GM12878 (cell line): ENCODE measurements at regions not wholly inside any gene's neighbourhood (a gene's known extent, or its start where the extent isn't known, plus 50 kb on each side); places are given as distances from the start of the nearest gene placed in this dataset.

Experiments
- ATAC-seq: fragments of 200-7000 bp; cut with Tn5 transposase; 3 replicates; pipeline ENCODE4 v1.9.1; 2020; ENCODE audit warnings: mild to moderate bottlenecking, moderate library complexity
- BruUV-seq: library from RNA; stranded (reverse); fragments of 400-500 nt; replicated peaks from 2 replicates; lab custom pipeline; 2021; lab: Mats Ljungman, UMichigan
- CTCF ChIA-PET: fragments of 300-600 bp; sonication (Branson Sonifier 250); formaldehyde crosslinking; extraction: SDS; loops from one replicate; lab custom pipeline; 2021; ENCODE audit warnings: inconsistent platforms; lab: Yijun Ruan, JAX
- POLR2A ChIA-PET: fragments of 350-600 bp; formaldehyde crosslinking; extraction: SDS; loops from one replicate; lab custom pipeline; 2021; ENCODE audit warnings: inconsistent platforms; lab: Charles Lee
- RAD21 ChIA-PET: fragments of 300-600 bp; sonication (Branson Sonifier 250); formaldehyde crosslinking; loops from one replicate; lab custom pipeline; 2023; ENCODE audit warnings: antibody characterized with exemption; ENCODE audit not compliant: unreplicated experiment; lab: Charles Lee
- SMC1A ChIA-PET: fragments of 300-600 bp; sonication (Branson Sonifier 250); formaldehyde crosslinking; loops from one replicate; lab custom pipeline; 2023; ENCODE audit not compliant: unreplicated experiment, uncharacterized antibody; lab: Charles Lee
- DNase-seq: peaks from one replicate; pipeline ENCODE4 v3.0.0-alpha.2; 2011; ENCODE audit warnings: low read depth, low spot score
- FAIRE-seq: peaks from 3 replicates; lab custom pipeline; 2011; peaks lifted over from hg19 to GRCh38; lab: Jason Lieb, UNC
- H2AFZ ChIP-seq: 2 replicates; pipeline ENCODE4 v1.6.0; 2011; ENCODE audit warnings: low read depth, low read length, control low read depth; ENCODE audit not compliant: control insufficient read depth
- H3K27ac ChIP-seq: 2 replicates; pipeline ENCODE4 v1.5.1; 2011; ENCODE audit warnings: control low read depth; ENCODE audit not compliant: control insufficient read depth, insufficient read depth
- H3K27me3 ChIP-seq, 2 experiments: replicated peaks in 1 of 2; 2 replicates each; pipeline versions ENCODE4 v1.6.0 to v1.6.1; 2011; ENCODE audit warnings: low read length in 1 of 2; ENCODE audit not compliant: control insufficient read depth in 2 of 2, insufficient read depth in 2 of 2
- H3K36me3 ChIP-seq, 2 experiments: 2 replicates each; pipeline ENCODE4 v1.5.1; 2011; ENCODE audit warnings: low read length in 1 of 2; ENCODE audit not compliant: control insufficient read depth in 2 of 2, insufficient read depth in 2 of 2
- H3K4me1 ChIP-seq: 2 replicates; pipeline ENCODE4 v1.6.1; 2011; ENCODE audit warnings: mild to moderate bottlenecking, low read length, moderate library complexity, mixed read lengths; ENCODE audit not compliant: control insufficient read depth, insufficient read depth
- H3K4me2 ChIP-seq: 2 replicates; pipeline ENCODE4 v1.6.0; 2011; ENCODE audit warnings: control low read depth; ENCODE audit not compliant: control insufficient read depth, insufficient read depth
- H3K4me3 ChIP-seq: fragments of 200-600 bp; sonication (generic); 2 replicates; pipeline ENCODE4 v1.5.1; 2016
- H3K79me2 ChIP-seq: 2 replicates; pipeline ENCODE4 v1.6.0; 2011; ENCODE audit warnings: low read length; ENCODE audit not compliant: control insufficient read depth, insufficient read depth
- H3K9ac ChIP-seq: 2 replicates; pipeline ENCODE4 v1.8.0; 2011; ENCODE audit warnings: low read length, control low read depth, mixed read lengths; ENCODE audit not compliant: control insufficient read depth, insufficient read depth
- H3K9me3 ChIP-seq: replicated peaks from 3 replicates; pipeline ENCODE4 v1.5.1; 2011; ENCODE audit warnings: mild to moderate bottlenecking, low read length; ENCODE audit not compliant: control insufficient read depth, insufficient read depth
- H4K20me1 ChIP-seq: 2 replicates; pipeline ENCODE4 v1.6.0; 2011; ENCODE audit not compliant: control insufficient read depth, insufficient read depth
- ASH2L ChIP-seq: fragments of 300-600, 200-600 bp; sonication (generic); IDR thresholded peaks from 2 replicates; pipeline ENCODE4 v1.6.1; 2017; ENCODE audit warnings: low read depth, mild to moderate bottlenecking, borderline replicate concordance
- CBX5 ChIP-seq: sonication (generic); IDR thresholded peaks from 2 replicates; pipeline ENCODE4 v1.6.1; 2016; ENCODE audit warnings: low read depth, moderate library complexity, mild to moderate bottlenecking, inconsistent platforms
- CHD4 ChIP-seq: fragments of 200-600 bp; sonication (generic); IDR thresholded peaks from 2 replicates; pipeline ENCODE4 v1.6.1; 2016; ENCODE audit warnings: mild to moderate bottlenecking
- CREB1 ChIP-seq: IDR thresholded peaks from 2 replicates; pipeline ENCODE4 v1.6.1; 2012; ENCODE audit warnings: low read depth, mild to moderate bottlenecking, inconsistent platforms
- EGR1 ChIP-seq, 2 experiments: IDR thresholded peaks; 1 replicate in 1 of 2; 2 replicates in 1 of 2; pipeline ENCODE4 v1.6.1; 2011 to 2012; ENCODE audit warnings: low read depth in 2 of 2, low read length in 2 of 2, borderline replicate concordance in 1 of 2, mild to moderate bottlenecking in 1 of 2, moderate library complexity in 1 of 2
- HDAC2 ChIP-seq: fragments of 200-600 bp; sonication (generic); IDR thresholded peaks from 2 replicates; pipeline ENCODE4 v1.6.1; 2017
- IKZF2 ChIP-seq, 2 experiments: fragments of 450-650 bp; IDR thresholded peaks; 2 replicates each; pipeline ENCODE4 v1.6.1; 2017; ENCODE audit warnings: mild to moderate bottlenecking in 2 of 2, moderate library complexity in 2 of 2
- IRF4 ChIP-seq: IDR thresholded peaks from 2 replicates; pipeline ENCODE4 v1.6.1; 2011; ENCODE audit warnings: low read depth, low read length
- MYB ChIP-seq: fragments of 150-350 bp; IDR thresholded peaks from 2 replicates; pipeline ENCODE4 v1.6.1; 2014; ENCODE audit warnings: mild to moderate bottlenecking, low read depth, low read length, borderline replicate concordance
- NFYA ChIP-seq: IDR thresholded peaks from 2 replicates; pipeline ENCODE4 v1.6.1; 2011; ENCODE audit warnings: low read depth, mild to moderate bottlenecking, low read length, improper control_type of control experiment, borderline replicate concordance
- NFYB ChIP-seq: IDR thresholded peaks from 2 replicates; pipeline ENCODE4 v1.6.1; 2011; ENCODE audit warnings: low read depth, mild to moderate bottlenecking, low read length, improper control_type of control experiment, moderate library complexity; ENCODE audit not compliant: insufficient read depth
- RFX5 ChIP-seq: IDR thresholded peaks from 2 replicates; pipeline ENCODE4 v1.6.1; 2011; ENCODE audit warnings: low read depth, low read length, improper control_type of control experiment
- RUNX3 ChIP-seq: IDR thresholded peaks from 2 replicates; pipeline ENCODE4 v1.6.1; 2012; ENCODE audit warnings: low read length, inconsistent platforms
- SP1 ChIP-seq: IDR thresholded peaks from one replicate; pipeline ENCODE4 v1.6.1; 2011; ENCODE audit warnings: low read depth, low read length
- TBL1XR1 ChIP-seq: IDR thresholded peaks from 2 replicates; pipeline ENCODE4 v1.6.1; 2012; ENCODE audit warnings: low read depth, low read length, improper control_type of control experiment
- in situ Hi-C: fragments of 300-500 bp; cut with MboI; formaldehyde crosslinking; loops from 9 replicates; pipeline ENCODE4 v1.14.3; 2018; ENCODE audit warnings: mixed read lengths
- intact Hi-C: fragments of 100-400 bp; cut with micrococcal nuclease; formaldehyde crosslinking; loops from one replicate; pipeline ENCODE4 v1.14.2; 2022; ENCODE audit not compliant: unreplicated experiment
- TF ChIP-seq, protein P1 (sequence below): fragments of 450-650 bp; IDR thresholded peaks from 2 replicates; pipeline ENCODE4 v1.6.1; 2018; ENCODE audit warnings: borderline replicate concordance, mild to moderate bottlenecking; ENCODE audit not compliant: partially characterized antibody
- TF ChIP-seq, protein P2 (sequence below): fragments of 450-650 bp; IDR thresholded peaks from 2 replicates; pipeline ENCODE4 v1.6.1; 2014; ENCODE audit warnings: mild to moderate bottlenecking
- TF ChIP-seq, protein P3 (sequence below): fragments of 450-650 bp; IDR thresholded peaks from 2 replicates; pipeline ENCODE4 v1.6.1; 2016; ENCODE audit warnings: mild to moderate bottlenecking

DNA sequence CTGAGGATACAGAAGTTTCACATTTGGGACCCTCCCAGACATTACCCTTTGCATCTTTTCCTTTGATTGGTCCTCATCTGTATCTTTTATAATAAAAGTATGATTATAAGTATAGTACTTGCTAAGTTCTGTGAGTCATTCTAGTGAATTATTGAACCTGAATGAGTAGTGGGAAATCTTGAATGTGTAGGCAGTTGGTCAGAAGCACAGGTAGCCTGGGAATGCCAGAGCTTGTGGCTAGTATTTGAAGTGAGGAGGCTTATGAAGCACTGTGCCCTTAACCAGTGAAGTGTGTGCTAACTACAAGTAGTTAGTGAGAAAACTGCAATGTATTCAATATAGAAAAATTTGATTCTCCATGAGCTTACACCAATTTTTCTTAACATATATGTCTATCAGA, 257.6 kb downstream of the GRB14 start:
- intact Hi-C loops = no loop called here

More for the DNA sequence above, 257.6 kb downstream of the GRB14 start:
- Histone ChIP-seq H3K27ac (no peak overlapping the region), H4K20me1 (no peaks in the 10 kb centered on the region), H3K27me3 (no peaks in the 10 kb centered on the region), H3K9ac (no peak overlapping the region), H3K9me3 (no peaks in the 10 kb centered on the region), H3K4me1 (no peaks in the 10 kb centered on the region), H3K79me2 (no peaks in the 10 kb centered on the region), H2AFZ (no peak overlapping the region), H3K36me3 (no peaks in the 10 kb centered on the region), H3K4me3 (no peak overlapping the region), H3K4me2 (no peak overlapping the region)
- ChIA-PET POLR2A (no interaction called here), CTCF (no interaction called here), SMC1A (no interaction called here), RAD21 (no interaction called here)
- DNase-seq (no peak), ATAC-seq (no peak), FAIRE-seq (no peak)
- BruUV-seq = no TSS peak
- in situ Hi-C loops = no loop called here
- TF ChIP-seq CHD4 = no peak
- TF ChIP-seq, protein P1, sequence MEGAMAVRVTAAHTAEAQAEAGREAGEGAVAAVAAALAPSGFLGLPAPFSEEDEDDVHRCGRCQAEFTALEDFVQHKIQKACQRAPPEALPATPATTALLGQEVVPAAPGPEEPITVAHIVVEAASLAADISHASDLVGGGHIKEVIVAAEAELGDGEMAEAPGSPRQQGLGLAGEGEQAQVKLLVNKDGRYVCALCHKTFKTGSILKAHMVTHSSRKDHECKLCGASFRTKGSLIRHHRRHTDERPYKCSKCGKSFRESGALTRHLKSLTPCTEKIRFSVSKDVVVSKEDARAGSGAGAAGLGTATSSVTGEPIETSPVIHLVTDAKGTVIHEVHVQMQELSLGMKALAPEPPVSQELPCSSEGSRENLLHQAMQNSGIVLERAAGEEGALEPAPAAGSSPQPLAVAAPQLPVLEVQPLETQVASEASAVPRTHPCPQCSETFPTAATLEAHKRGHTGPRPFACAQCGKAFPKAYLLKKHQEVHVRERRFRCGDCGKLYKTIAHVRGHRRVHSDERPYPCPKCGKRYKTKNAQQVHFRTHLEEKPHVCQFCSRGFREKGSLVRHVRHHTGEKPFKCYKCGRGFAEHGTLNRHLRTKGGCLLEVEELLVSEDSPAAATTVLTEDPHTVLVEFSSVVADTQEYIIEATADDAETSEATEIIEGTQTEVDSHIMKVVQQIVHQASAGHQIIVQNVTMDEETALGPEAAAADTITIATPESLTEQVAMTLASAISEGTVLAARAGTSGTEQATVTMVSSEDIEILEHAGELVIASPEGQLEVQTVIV = no peak
- TF ChIP-seq NFYB = no peak
- no peak for TF ChIP-seq HDAC2
- TF ChIP-seq CBX5 = no peak
- no peak for TF ChIP-seq RFX5
- TF ChIP-seq, protein P2, sequence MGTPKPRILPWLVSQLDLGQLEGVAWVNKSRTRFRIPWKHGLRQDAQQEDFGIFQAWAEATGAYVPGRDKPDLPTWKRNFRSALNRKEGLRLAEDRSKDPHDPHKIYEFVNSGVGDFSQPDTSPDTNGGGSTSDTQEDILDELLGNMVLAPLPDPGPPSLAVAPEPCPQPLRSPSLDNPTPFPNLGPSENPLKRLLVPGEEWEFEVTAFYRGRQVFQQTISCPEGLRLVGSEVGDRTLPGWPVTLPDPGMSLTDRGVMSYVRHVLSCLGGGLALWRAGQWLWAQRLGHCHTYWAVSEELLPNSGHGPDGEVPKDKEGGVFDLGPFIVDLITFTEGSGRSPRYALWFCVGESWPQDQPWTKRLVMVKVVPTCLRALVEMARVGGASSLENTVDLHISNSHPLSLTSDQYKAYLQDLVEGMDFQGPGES = no peak
- TF ChIP-seq IRF4 = no peak
- TF ChIP-seq, protein P3, sequence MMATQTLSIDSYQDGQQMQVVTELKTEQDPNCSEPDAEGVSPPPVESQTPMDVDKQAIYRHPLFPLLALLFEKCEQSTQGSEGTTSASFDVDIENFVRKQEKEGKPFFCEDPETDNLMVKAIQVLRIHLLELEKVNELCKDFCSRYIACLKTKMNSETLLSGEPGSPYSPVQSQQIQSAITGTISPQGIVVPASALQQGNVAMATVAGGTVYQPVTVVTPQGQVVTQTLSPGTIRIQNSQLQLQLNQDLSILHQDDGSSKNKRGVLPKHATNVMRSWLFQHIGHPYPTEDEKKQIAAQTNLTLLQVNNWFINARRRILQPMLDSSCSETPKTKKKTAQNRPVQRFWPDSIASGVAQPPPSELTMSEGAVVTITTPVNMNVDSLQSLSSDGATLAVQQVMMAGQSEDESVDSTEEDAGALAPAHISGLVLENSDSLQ = no peak
- TF ChIP-seq CREB1 = no peak
- TF ChIP-seq NFYA = no peak
- TF ChIP-seq TBL1XR1 = no peak
- TF ChIP-seq SP1 = no peak
- TF ChIP-seq EGR1 (IDR thresholded peaks at IDR 0.05; ENCODE audit: borderline replicate concordance in 1 of 2, low read depth in 2 of 2, low read length in 2 of 2) = no peak
- TF ChIP-seq RUNX3 = no peak
- no peak for TF ChIP-seq IKZF2 (IDR thresholded peaks at IDR 0.05)
- TF ChIP-seq MYB = no peak
- TF ChIP-seq ASH2L = no peak
